HG03108 (cell line): ENCODE measurements at regions not wholly inside any gene's neighbourhood (a gene's known extent, or its start where the extent isn't known, plus 50 kb on each side); places are given as distances from the start of the nearest gene placed in this dataset.

ENCODE experiments used
- ATAC-seq: cut with Tn5 transposase; IDR thresholded peaks from one replicate; pipeline ENCODE4 v1.9.1; 2021; ENCODE audit warnings: moderate library complexity; ENCODE audit not compliant: unreplicated experiment

DNA sequence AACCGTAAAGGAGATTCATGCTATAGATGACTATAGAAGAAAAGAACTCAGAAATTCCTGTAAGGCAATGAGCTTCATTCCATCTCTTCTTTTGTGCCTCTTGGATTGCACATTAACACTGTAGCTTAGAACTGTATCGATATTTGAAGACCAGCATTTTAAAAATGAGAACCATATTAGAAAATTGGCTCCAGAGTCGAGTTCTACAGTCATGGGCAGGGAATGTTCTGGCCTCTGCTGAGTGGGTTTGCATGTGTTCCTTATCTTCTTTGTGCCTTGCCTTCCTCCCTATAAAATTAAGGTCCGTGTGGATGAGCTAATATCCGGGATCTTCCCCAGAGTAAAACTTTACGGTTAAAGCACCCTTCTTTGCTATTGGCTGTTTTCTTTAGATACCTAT, 77.4 kb upstream of the PLCL2 start:
- no peak for ATAC-seq

DNA sequence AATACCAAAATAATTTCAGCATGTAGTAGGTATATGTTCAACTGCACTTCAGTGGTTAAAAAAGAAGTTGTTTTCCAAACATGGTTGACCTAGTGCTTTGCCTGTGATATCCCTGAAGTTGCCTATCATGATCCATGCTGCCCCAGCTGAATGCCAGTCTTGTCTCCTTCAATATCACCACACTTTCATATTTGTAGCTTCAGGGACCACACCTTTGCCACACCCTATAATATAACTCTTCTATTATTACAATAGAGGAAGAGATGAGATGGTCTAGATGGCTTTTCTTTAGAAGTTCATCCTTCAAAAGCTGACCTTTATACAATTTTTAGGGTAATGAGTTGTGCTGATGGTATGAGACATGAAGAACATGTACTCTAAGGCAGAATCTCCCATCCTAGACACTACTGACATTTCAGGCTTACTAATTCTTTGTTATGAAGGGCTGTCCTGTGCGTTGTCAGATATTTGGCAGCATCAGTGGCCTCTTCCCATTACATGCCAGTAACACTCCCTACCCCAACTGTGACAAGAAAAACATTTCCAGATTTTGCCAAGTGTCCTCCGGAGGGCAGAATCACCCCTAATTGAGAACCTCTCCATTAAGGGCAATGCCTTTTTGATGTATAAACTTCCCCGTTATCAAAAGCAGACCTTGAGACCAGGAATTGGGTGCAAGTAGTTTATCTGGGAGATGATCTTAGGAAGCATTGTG, 76.2 kb upstream of the PLCL2 start:
- no peak for ATAC-seq

DNA sequence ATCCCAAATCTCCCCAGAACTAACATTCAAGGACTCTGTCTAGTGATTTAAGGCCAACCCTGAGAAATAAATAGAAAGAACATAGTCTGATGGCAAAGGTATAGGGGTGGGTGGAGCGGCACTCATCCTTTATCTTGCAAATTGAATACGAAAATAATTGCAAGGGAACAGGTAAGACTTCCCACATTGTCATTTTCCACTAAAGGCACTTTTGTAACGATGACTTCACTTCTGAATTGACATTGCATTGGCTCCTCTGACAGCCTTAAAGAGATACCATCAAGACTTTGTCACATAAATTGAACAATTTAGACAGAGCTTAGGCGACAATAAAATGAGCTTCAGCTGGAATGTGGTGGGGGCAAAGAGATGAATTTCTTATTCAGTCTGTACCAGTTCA, 75.3 kb upstream of the PLCL2 start:
- no peak for ATAC-seq

DNA sequence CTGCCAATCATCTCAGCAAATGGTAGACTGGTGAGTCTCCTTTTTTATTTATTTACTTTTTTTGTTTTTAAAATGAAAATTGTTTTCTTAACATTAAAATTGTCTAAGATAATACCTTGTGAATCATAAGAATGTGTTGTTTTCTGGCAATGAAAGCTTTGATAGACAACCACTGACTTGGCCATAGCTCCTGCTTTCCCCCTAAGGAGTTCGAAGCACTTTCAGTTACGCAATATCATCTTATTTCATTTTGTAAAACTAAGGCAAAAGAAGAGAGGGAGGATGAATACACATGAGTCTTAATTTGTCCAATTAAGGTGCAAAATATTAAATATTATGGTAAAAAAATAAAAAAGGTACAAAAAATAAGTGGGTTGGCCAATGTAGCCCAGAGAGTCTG, 74.8 kb upstream of the PLCL2 start:
- ATAC-seq = no peak

DNA sequence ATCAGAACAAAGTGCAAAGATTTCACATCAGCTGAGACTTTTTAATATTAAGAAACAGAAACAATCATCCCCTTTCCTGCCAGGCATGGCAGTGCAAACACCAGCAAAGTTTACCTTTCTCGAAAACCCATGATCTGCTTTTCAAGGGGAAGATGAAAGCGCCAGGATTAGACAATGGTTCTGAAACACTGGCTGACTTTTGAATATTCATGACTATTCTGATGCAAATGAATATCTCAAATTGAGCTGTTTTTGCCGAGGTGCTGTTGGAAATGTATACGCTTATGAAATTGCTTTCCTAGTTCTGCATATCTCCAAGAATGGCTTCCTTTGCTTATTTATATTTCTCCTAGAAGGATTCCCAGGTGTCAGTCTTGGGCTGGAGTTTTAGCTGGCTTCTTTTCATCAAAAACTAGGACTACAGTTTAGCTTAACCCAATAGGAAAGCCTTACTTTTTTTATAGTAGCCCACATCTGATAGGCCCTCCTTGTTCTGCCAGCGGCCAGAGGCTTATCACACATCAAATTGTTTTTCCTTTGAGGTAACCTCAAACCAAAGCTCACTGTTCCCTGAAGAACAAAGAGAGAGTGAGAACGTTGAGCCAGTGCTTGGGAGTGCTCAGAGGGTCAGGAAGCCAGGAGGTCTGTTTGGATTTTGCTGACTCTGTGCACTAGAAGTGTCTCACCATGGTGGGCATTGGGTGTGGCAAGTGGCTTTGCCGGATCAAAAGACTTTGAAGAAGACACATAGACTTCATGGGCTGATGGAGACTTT, 74.0 kb upstream of the PLCL2 start:
- no peak for ATAC-seq

DNA sequence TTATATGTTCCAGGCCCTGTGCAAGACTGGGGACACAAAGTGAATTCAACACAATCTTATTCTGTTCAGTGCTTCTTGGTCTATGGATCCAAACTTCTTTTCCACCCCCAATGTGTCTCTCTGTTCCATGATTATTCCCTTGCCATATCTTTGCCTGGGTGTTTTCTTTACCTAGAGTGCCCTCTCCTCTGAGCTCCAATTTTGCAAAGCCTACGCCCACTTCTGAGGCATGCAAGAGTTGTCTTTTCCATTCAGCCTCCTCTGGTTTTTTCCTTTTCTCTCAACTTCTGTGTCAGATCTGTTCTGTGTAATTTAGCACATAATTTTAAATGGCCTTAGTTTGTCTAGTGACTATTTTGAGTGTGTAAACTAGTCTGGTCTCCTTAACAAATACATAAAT, 72.8 kb upstream of the PLCL2 start:
- no peak for ATAC-seq

DNA sequence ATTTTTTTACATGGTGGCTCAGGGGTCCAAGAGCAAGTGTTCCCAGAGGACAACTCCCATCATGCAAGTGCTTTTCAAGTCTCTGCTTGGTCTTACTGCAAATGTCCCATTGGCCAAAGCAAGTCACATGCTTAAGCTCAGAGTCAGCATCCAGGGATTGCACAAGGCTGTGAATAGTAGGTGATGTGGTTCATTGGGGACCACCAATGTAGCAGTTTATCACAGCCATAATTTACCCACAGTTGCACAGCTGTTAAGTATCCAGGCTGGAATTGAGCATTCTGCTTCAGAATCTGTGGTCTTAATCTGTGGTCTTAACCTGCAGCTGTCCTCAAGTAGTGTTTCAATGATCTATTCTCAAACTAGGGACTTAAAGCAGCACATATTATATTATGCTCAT, 71.4 kb upstream of the PLCL2 start:
- no peak for ATAC-seq

DNA sequence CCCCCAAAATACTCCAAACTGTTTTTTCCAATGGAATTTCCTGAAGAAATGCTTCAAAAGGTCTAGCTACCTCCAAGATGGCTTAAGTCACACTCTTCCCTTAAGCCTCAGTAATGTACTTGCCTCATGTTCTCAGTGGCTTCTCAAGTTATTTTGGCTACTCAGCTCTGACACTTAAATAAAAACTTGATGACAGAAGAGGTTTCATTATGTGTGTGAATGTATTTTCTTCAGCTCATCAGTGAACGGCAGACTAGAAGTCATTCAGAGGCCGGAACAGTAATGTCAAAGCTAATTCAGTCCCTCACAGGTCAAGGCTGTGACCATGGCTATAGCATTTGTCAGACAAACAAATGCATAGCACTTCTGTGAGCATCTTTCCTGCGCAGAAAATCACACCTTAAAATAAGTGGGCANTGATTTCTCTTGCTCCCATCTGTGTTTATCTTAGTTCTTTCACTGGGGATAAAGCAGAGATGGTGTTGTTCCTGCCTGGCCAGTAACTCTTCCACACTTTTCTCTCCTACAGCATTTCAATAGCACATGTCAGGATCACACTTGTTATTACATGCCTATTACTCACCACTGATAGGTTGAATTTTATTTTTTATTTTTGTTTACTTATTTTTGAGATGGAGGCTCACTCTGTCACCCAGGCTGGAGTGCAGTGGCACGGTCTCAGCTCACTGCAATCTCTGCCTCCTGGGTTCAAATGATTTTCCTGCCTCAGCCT, 68.5 kb upstream of the PLCL2 start:
- peak; percentile 65 for ATAC-seq

DNA sequence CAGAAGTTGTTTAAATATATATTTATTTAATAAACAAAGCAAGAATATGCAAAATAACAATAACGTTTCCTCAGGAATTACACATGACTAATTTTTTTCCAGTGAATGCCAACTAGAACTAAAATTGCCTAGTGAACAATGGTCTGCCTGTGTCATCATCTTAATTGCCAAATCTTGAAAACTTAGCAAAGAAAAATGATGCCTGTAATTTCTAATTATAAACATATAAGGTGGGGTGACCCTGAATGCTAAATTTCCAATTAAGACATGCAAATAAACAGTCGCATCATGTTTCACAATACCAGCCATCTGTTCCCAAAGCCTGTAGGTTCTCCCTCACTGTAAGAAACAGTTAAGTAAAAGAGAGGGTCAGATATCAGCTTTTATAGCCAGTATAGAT, 67.6 kb upstream of the PLCL2 start:
- no peak for ATAC-seq

DNA sequence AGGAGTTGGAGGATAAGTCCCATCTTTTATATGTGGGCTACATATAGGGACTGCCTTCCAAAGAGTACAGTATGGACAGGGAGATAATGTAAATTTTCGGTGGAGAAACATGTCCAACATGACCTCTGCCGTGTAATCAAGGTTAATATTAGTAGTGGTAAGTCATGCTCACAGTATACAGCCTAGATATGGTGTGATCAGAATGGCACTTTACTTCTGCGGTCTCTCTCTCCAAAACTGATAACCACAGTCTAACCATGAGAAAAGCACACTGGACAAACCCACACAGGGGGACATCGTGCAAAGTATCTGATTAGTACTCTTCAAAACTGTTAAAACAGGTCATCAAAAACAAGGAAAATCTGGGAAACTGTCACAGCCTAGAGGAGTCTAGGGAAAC, 66.6 kb upstream of the PLCL2 start:
- ATAC-seq = no peak

DNA sequence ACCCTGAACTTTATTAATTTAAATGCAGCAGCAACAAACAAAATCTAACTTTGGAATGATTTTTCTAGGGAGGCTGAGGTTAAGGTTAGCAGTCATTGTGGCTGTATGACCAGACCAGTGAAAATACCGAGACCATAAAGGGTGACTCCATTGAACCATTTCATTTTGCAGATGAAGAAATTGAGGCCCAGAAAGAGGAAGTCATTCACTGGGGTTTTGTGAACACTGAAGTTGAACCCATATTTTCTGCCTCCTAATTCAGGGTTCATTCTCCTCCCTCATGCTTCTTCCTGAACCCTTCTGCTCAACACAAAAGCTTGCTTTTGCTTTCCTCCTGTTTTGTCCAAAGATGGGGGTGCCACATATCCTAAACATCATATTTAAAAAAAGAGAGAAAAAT, 65.8 kb upstream of the PLCL2 start:
- ATAC-seq = no peak

DNA sequence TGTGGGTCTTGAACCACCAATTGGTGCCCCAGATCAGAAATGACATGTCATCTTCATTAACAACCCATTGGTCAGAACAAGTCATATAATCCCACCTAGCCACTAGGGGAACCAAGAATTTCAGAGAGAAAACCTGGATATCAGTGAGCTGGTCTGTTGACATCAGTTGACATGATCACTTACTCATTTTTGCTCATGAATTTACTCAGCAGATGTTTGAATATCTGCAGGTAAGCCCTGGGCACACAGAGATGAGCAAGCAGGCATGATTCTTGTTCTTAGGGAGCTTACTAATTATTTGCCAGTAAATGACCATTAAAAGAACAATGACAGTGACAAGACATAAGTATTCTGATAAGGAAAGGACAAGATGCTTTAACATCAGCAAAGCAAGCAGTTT, 64.3 kb upstream of the PLCL2 start:
- no peak for ATAC-seq

DNA sequence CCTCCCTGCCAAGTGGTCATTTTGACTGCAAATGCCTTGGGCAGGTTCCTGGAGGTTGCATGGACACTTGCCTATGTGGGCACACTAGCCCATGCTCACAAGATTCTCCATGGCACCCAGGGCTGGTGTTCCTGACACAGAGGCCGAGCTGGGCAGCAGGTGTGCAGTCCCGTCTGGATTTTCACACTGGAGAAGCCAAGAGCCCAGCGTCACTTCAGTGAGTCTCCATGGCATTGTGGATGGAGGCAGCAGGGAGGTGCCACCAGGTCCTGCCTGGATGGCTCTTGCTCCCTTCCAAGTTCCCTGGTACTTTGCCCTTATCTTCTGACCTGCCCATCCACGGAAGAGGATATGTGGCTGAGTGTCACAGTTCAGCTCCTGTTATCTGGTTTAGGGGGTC, 63.7 kb upstream of the PLCL2 start:
- no peak for ATAC-seq

DNA sequence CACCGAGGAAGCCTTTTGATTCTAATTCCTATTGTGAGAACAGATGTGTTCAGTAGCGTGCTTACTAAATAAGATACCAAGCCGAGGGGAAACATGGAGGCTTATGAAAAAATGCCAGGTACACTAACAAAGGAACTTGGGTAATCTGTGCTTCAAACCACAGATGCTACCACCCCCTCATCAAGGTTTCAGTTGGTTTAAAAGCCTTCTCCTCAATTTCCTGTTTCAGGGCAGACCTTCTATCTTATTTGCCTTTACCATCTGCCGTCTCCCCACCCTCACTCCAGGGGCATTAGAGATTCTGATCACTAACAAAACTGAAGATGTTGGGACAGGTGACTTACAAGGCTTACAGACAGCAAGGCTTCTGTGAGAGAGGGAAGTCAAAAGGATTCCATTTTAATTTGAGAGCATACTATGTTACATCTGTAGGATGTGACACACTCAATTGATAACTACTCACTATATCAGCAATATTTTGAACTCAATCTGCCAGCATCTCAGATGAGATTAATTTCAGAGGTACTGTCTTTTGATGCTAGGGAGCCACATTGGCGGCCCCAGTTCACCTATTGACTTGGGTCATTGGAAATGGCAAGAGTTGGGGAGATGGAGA, 60.6 kb upstream of the PLCL2 start:
- ATAC-seq = peak; percentile 82

DNA sequence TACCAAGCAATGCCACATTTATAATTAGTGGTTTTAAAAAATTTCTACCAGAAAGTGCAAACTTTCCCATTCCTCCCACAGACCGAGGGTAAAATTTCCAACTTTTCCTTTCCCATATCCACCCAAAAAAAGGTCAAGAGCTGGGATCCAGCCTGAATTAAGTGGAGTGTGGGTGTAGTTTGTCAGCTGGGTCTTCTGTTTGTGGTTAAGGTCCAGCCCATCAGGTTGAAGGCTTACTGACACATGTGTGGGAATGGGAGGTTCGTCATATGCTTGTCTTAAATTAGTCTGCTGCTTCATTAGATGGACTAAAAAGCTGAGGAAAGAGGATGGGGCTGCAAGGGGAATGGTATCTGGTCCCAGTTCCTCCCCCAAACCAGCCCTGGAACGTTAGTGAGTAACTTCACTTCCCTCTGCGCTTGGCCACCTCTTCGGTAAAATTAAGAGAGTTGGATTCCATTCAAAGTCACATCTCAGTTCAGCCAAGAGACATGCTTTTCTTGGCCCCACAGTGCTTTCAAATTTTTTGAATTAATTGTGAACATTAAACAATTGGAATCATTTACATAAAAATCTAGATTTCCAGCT, 59.0 kb upstream of the PLCL2 start:
- no peak for ATAC-seq

DNA sequence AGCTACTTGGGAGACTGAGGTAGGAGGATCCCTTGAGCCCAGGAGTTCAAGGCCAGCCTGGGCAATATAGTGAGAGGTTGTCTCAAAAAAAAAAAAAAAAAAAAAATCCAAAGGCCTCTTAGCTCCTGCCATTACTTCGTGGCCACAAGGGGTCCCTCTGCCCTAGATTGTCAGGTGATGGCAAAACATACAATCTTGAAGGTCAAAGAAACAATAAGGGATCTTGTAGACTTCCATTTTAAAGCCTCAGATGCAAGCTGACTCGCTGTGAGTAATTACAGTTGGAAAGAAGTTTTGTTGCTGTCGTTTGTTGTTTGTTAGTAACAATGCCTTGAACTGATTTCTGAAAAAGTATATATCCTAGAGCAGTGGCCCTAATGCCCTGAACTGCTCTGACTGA, 55.9 kb upstream of the PLCL2 start:
- ATAC-seq = no peak

DNA sequence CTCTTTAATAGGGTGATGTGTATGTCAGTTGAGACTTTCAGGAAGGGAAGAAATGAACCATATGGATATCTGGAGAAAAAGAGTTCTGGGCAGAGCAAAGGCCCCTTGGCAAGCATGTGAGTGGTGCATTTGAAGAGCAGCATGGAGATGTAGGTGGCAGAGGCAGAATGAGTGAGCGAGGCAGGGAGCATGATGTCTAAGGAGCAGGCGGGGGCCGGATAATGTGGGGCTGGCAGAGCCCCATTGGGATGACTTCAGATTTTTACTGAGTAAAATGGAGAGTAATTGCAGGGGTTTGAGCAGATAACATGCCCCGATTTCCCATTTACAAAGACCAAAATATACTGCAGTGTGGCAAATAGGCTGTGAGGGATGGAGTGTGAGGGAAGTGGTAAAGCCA, 52.9 kb upstream of the PLCL2 start:
- no peak for ATAC-seq

DNA sequence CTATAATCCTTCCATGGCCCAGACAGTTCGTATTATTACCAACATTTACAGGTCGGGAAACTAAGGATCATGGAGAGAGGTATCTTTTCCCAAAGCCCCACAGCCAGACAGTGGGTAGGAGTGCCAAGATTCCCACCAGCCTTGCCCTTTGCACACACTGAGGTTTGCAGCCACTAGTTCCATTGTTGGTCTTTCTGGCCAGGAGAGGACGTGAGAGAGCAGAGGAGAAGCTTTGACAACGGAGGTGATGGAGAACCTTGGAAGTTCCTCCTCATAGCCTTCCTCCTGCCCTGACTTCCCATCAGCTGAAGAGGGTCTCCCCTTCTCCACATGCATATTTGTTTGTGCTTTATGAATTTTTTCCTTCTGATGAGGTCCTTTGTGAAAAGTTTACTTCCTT, 50.5 kb upstream of the PLCL2 start:
- no peak for ATAC-seq

DNA sequence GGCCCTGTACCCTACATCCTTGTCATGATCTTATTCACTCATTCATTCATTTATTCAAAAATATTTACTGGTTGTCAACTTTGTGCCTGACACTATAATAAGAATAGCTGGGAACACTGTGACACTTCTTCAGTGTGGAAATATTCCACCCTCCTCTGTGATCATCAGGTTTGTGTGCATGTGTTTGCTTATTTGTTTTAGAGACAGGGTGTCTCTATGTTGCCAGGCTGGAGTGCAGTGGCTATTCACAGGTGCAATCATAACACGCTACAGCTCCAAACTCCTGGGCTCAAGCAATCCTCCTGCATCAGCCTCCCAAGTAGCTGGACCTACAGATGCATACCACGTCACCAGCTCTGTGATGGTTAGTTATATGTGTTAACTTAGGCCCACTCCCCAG, 50.0 kb upstream of the PLCL2 start:
- no peak for ATAC-seq
